Stimulated activated CD8-positive, alpha-beta memory T cell treated with anti-CD3 and anti-CD28 coated beads, Interleukin-7, amount 100 ng/mL, for 1 hour (primary cell): ENCODE measurements at regions not wholly inside any gene's neighbourhood (a gene's known extent, or its start where the extent isn't known, plus 50 kb on each side); places are given as distances from the start of the nearest gene placed in this dataset.
"Not testable (repeated sequence)": the region's sequence is repeated elsewhere in the genome, so short reads cannot be mapped to it uniquely, and the experiment has no call there.

Source experiments
- DNase-seq, 2 donors: peaks; one replicate each; pipeline ENCODE4 v3.0.0-alpha.2; 2020; ENCODE audit warnings: low read depth in 2 of 2

- DNase-seq = no peak
Measured at GRCh38 chr18:22043837-22044236, 125.6 kb upstream of the GATA6 start.

DNA sequence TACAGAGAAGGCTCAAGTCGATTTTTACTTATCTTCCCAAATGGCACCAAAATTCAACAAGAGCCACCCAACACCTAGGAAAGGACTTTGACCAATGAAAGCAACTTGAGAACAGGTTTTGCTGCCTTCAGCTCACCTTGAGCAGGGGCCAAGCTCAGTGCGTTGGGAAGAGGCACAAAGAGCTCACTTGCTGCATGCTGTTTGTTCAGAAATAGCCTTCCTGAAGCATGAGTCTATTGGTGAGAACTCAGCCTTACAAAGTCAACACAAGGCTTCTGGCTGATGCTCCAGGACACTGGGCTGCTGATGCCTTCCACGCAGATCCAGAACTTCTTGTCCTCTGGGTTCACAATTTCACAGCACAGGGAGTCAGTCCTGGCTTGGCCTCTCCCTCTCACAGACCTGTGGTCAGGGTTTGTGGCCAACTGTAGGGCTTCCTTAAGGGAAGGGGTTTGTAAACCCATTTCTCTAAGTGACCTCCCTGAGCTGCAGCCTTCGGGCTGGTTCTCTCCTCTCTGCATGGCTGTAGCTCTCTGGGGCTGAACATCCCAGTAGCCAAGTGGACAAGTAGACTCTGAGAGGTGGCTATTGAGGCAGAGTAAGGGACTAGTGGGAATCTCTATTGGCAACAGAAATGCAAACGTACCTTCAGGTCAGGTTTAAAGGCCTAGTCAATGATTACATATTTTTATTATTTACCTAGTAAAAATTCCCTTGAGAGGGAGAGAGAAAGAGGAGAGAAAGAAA lies 124.7 kb upstream of the GATA6 start:
- DNase-seq = no peak

DNA sequence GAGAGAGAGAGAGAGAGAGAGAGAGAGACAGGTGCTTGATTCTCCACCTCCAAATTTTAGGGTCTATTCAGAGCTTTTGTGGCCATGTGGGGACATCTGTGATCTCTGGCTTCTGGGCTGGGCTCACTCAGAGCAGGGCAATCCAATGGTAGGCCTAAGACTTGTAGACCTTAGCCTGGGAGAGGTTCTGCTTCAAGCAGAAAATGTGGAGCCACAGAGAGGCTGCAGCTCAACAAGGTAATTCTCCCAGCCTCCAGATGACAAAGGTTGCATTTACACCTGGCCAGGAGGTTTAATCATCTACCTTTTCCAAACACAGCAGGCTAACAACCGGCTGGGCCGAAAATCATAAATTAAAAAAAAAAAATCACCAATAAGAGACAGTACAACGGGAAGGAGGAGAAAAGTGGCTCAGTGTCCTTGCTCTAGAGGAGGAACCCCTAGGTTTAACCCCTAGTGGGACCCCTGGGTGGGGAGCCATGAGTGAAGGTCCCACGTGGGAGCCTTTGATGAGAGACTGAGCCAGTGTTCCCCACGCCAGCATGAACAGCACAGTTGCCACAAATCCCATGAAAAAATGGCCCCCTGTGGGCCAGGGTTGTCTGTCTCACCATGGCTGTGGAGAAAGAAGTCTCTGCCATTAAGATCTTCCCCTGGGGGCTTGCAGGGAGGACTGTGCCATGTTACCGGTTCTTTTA lies 124.0 kb upstream of the GATA6 start:
- DNase-seq = no peak

GRCh38 chr18:22046473-22046872 lies 122.9 kb upstream of the GATA6 start:
- no peak for DNase-seq

- DNase-seq = no peak
Measured at GRCh38 chr18:22047485-22047884, 121.9 kb upstream of the GATA6 start.

GRCh38 chr18:22048221-22048620 lies 121.2 kb upstream of the GATA6 start:
- no peak for DNase-seq

DNA sequence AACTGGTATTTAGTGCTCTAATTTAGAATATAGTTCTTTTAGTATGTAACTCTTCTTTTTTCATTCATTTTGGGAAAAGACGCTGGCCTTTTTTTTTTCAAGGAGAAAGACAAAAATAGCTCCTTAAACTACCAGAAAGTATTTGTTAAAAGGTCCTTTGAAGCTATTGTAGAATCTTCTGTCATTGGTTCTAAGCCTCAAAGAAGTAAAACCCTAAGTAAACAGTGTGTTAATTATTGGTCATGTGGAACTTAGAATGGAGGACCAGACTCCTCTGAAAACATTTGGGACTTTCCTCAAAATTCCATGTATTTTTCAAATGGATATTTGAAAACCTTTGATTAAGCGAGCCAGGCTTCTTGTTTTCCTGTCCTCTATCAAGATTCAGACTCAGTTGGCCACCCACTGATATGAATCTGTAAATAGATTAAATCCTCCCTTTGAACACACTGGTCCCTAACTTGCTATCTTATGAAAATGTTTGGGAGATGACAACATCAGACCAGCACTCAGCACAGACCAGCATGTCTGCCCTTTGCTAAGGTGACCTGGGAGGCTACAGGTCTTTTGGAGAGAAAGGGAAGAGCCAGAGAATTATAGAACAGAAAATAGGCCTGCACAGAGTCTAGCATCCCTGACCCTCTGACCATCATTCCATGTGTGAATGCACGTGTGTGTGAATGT lies 120.3 kb upstream of the GATA6 start:
- no peak for DNase-seq

- DNase-seq = no peak
Measured at GRCh38 chr18:22052405-22053105, 116.8 kb upstream of the GATA6 start.

DNA sequence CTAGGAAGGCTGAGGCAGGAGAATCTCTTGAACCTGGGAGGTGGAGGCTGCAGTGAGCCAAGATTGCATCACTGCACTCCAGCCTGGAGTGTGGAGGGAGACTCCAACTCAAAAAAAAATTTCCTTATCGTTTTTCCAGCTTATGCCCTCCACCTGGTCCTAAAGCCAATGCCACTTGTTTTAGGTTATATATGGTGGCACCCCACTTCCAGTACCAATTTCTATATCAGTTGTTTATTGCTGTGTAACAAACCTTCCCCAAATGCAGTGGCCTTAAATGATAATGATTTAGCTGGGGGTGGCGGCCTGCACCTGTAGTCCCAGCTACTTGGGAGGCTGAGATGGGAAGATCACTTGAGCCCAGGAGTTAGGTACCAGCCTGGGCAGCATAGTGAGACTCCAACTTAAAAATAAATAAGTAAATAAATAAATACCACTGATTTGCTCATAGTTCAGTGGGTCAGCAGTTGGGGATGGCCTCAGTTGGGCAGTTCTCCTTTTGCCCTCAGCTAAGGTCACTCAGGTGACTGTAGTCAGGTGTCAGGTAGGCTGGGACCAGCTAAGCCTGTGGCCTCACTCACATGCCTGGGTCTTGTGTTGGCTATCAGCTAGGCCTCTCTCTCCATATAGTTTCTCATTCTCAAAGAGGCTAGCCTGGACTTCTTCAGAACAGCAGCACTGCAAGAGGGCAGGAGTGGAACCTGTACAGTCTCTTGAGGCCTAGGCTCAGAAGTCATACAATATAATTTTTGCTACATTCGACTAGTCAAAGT lies 113.7 kb upstream of the GATA6 start:
- DNase-seq = no peak

DNA sequence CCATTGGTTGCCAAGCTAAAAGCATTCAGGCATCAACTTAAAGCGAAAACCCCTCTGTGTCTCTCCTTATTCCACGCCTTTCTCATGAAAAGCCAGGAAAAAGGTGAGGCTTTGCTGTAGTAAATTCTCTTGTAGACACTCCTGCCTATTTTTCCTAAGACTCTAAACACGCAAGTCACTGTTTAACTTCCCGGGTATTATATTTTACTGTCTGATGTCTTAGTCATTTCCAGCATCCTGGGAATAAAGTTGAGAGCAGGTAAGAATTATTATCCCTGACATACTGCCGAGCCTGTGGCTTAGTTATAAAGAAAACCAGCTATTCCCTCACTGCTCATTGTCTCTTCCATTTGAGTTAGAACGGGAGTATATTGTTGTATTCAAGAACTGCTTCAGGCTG lies 112.4 kb upstream of the GATA6 start:
- DNase-seq = no peak

DNA sequence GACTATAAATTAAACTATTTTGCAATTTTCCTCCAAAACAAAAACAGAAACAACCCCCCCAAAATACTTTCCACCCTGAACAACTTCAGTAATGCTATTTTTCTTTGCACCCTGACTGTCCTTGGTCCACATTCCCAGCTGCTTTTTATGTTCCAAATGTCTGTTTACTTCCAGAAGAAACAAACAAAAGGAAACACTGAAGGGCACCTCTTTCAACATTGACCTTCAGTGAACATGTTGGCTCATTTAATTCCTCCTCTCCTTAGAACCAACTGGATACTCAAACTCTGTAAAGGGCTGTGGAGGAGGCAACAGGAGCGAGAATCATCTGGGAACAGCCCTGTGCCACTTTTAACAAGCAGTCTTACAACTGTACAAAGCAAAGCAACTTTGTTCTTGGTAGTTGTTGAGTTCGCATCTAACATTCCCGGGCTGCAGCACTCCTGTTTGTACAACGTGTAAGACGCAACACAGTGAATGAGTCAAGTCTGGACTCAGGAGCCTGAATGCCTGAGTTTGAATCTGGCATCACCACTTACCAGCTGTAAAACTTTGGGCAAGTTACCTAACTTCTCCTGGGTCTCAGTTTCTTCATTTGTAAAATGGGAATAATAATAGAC lies 111.4 kb upstream of the GATA6 start:
- DNase-seq = no peak

DNA sequence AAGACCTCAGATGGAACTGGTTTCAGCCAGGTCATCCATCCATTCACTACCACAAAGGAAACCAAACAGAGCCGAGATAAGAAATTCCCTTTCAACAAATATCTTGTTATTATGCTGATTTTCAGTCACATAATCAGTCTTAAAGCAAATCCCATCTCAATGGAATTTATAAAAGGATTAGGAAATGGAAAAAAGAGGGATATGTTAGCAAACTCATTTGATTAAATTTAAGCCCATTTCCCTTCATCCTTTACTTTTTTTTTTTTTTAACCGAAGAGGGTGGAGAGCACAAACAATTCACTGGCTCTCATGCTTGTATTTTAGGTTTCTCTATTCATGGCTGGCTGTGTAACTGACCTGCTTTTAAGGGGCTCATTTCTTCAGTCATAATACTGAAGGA lies 109.0 kb upstream of the GATA6 start:
- DNase-seq = no peak

- no peak for DNase-seq
Measured at GRCh38 chr18:22063102-22063501, 106.3 kb upstream of the GATA6 start.

DNA sequence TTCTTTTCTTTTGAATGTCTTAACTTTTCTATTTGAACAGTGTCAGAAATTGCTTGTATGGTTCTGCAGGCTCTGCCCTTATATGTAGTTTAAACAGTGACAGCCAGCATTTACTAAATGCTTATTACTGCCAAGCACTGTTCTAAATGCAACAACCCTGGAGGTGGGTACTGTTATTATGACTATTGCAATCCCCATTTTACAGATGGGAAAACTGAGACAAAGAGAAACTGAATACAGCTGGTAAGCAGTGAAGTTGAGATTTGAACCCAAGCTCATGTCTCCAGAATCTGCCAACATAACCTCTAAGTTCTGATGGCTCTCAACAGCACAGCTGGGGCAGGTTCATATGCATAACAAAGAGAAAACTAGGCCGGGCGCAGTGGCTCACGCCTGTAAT lies 105.7 kb upstream of the GATA6 start:
- no peak for DNase-seq

- DNase-seq = no peak
Measured at GRCh38 chr18:22064581-22064980, 104.8 kb upstream of the GATA6 start.

DNA sequence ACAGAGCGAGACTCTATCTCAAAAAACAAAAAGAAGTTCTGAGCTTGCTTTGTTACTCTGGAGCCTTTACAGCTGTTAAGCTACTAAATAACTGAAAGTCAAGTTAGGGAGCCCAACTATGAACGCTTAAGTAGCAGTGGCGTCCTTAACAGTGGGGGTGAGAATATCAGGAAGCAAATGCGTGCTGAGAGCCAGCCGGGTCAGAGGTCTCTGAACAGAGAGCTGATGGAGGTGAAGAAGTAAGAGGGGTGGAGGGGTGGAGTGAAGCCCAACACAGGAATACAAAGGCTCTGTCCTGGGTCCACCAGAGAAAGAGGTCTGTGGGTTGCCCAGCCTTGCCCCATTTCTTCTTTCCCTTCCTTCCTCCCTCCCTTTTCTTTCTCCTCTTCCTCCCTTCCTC lies 104.1 kb upstream of the GATA6 start:
- DNase-seq = no peak

DNA sequence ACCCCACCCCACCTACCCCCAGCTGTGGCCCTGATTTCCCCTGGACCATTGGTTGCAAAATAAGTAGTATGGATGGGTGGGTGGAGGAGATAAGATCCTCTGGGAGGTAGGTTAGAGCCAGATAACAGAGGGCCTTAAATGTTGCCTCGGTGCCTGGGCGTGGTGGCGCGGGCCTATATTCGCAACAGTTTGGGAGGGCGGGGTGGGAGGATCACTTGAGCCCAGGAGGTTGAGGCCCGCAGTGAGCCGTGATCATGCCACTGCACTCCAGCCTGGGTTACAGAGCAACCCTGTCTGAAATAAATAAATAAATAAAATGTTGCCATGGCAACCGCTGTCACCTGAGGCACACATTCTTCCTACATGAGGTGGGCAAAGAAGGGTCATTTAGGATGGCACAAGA lies 103.3 kb upstream of the GATA6 start:
- no peak for DNase-seq

DNA sequence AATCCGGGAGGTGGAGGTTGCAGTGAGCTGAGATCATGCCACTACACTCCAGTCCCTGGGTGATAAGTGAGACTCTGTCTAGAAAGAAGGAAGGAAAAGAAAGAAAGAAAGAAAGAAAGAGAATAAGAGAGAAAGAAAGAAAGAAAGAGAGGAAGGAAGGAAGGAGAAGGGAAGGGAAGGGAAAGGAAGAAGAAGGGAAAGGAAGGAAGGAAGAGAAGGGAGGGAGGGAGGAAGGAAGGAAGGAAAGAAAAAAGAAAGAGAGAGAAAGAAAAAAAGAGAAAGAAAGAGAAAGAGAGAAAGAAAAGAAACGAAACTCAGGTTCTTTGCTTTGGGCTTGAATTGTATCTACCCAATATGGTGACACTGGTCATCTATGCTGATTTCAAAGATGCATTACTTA lies 102.3 kb upstream of the GATA6 start:
- no peak for DNase-seq

GRCh38 chr18:22067682-22068081 lies 101.7 kb upstream of the GATA6 start:
- no peak for DNase-seq

DNA sequence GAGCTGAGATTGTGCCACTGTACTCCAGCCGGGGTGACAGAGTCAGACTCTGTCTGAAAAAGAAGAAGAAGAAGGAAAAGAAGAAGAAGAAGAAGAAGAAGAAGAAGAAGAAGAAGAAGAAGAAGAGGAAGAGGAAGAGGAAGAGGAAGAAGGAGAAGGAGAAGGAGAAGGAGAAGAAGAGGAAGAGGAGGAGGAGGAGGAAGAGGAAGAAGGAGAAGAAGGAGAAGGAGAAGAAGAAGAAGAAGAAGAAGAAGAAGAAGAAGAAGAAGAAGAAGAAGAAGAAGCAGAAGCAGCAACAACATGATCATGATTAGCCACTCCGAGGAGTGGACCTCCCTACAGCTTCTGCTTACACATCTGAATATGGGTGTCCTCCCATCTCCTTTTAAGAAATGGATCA lies 100.6 kb upstream of the GATA6 start:
- DNase-seq = not testable (repeated sequence)

DNA sequence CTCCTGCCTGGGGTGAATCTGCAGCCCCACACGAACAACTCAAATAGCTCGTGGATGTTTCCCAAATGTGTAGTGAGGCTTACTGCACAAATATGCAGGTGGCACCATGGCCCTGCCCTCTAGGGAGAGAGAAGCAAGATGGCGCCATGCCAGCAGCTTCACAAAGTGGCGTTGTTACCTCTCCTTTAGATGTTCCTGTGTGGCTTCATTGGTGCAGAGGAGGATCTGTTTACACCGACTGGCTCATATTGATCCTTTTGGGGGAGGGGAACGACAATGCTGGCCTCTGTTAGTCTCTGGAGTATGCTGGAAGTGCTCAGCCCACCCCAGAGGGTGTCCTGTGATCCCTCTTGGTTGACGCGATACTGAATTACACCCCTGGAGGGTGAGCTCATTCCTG lies 99.5 kb upstream of the GATA6 start:
- DNase-seq = no peak
